ENCODE measurements at regions not wholly inside any gene's neighbourhood (a gene's known extent, or its start where the extent isn't known, plus 50 kb on each side); places are given as distances from the start of the nearest gene placed in this dataset.

- TF ChIP-seq POLR2AphosphoS5 (IDR thresholded peaks at IDR 0.05; ENCODE audit: low read depth, low read length) (no peak), POLR2A (IDR thresholded peaks at IDR 0.05; ENCODE audit: low read depth, low read length) (no peak), TAF1 (IDR thresholded peaks at IDR 0.05; ENCODE audit: borderline replicate concordance, low read depth, low read length) (no peak)
Measured at GRCh38 chr19:31612873-31613272, 263.6 kb upstream of the TSHZ3 start.

All from GM12892 (cell line).